Kidney (tissue), 13 donors: ENCODE measurements at regions not wholly inside any gene's neighbourhood (a gene's known extent, or its start where the extent isn't known, plus 50 kb on each side); places are given as distances from the start of the nearest gene placed in this dataset.
A peak's percentile ranks its signal among the peaks of the same experiment; 100 is the strongest.
"Not testable (repeated sequence)": the region's sequence is repeated elsewhere in the genome, so short reads cannot be mapped to it uniquely, and the experiment has no call there.

ENCODE experiments used
- DNase-seq, 5 donors: peaks; one replicate each; pipeline ENCODE4 v3.0.0-alpha.2; 2013 to 2020
- FAIRE-seq: peaks from 2 replicates; lab custom pipeline; 2012; peaks lifted over from hg19 to GRCh38; lab: Jason Lieb, UNC
- H3K27ac ChIP-seq, 2 donors: one replicate each; pipeline ENCODE4 v1.7.0; 2013; ENCODE audit warnings: low read depth in 2 of 2, low read length in 2 of 2, inconsistent platforms in 1 of 2
- H3K27me3 ChIP-seq: one replicate; pipeline ENCODE4 v1.7.1; 2013; ENCODE audit warnings: low read length, inconsistent platforms; ENCODE audit not compliant: control insufficient read depth, insufficient read depth
- H3K36me3 ChIP-seq, 3 donors: one replicate each; pipeline versions ENCODE4 v1.7.0 to v1.7.1; 2013; ENCODE audit warnings: low read length in 3 of 3, control low read depth in 1 of 3, inconsistent platforms in 1 of 3; ENCODE audit not compliant: insufficient read depth in 3 of 3, control insufficient read depth in 2 of 3
- H3K4me1 ChIP-seq, 3 donors: one replicate each; pipeline versions ENCODE4 v1.7.0 to v1.7.1; 2013; ENCODE audit warnings: low read length in 3 of 3, inconsistent platforms in 1 of 3, low read depth in 1 of 3; ENCODE audit not compliant: control insufficient read depth in 2 of 3, insufficient read depth in 2 of 3
- H3K4me3 ChIP-seq, 3 donors: one replicate each; pipeline versions ENCODE4 v1.7.0 to v1.8.1; 2013; ENCODE audit warnings: low read length in 3 of 3, control low read depth in 1 of 3, inconsistent platforms in 1 of 3
- H3K9ac ChIP-seq, 3 donors: one replicate each; pipeline versions ENCODE4 v1.7.0 to v1.7.1; 2013; ENCODE audit warnings: low read length in 3 of 3, control low read depth in 1 of 3, inconsistent platforms in 1 of 3
- H3K9me3 ChIP-seq, 3 donors: one replicate each; pipeline versions ENCODE4 v1.7.0 to v1.7.1; 2013; ENCODE audit warnings: low read length in 3 of 3, control low read depth in 1 of 3, inconsistent platforms in 1 of 3; ENCODE audit not compliant: control insufficient read depth in 2 of 3, insufficient read depth in 1 of 3
- CTCF ChIP-seq: IDR thresholded peaks from 3 replicates; pipeline ENCODE4 v1.5.1; 2012; ENCODE audit warnings: mild to moderate bottlenecking, moderate library complexity, borderline replicate concordance; ENCODE audit not compliant: insufficient read depth; ENCODE audit errors: extremely low read depth
- intact Hi-C: fragments of 100-400 bp; cut with DNase I; formaldehyde crosslinking; loops from one replicate; pipeline ENCODE4 v1.11.1; 2022
- donor health status: control.
- donor health status: control.
- donor health status: control.
- donor health status: control.
- donor health status: control.
- donor health status: DM: yes; HTN: yes; CAD: no.
- donor health status: Normal renal cell carcinoma (clear cell type).

- no peak overlapping the region for H3K27ac ChIP-seq
- no peak for FAIRE-seq
- H3K36me3 ChIP-seq, result no peaks in the 10 kb centered on the region
- H3K9me3 ChIP-seq, result no peaks in the 10 kb centered on the region
- intact Hi-C loops, result no loop called here
- no peak overlapping the region for H3K4me3 ChIP-seq
- no peaks in the 10 kb centered on the region for H3K27me3 ChIP-seq
- no peak overlapping the region for H3K9ac ChIP-seq
- peak in 1 of 5 donors; percentile 76 for DNase-seq
- no peaks in the 10 kb centered on the region for H3K4me1 ChIP-seq
- no peak for TF ChIP-seq CTCF
These were observed 71.6 kb upstream of the ADGRL1 start for GRCh38 chr19:14277608-14278007.

DNA sequence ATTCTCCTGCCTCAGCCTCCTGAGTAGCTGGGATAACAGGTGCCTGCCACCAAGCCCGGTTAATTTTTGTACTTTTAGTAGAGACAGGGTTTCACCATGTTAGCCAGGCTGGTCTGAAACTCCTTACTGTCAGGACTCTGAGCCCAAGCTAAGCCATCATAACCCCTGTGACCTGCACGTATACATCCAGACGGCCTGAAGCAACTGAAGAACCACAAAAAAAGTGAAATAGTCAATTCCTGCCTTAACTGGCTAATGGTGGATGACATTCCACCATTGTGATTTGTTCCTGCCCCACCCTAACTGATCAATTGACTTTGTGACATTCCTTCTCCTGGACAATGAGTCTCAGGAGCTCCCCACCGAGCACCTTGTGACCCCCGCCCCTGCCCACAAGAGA is 69.9 kb upstream of the ADGRL1 start:
- H3K4me3 ChIP-seq, H3K27me3 ChIP-seq, DNase-seq, H3K9ac ChIP-seq, FAIRE-seq, H3K36me3 ChIP-seq, H3K9me3 ChIP-seq, H3K27ac ChIP-seq, intact Hi-C loops, H3K4me1 ChIP-seq: not testable (repeated sequence)

DNA sequence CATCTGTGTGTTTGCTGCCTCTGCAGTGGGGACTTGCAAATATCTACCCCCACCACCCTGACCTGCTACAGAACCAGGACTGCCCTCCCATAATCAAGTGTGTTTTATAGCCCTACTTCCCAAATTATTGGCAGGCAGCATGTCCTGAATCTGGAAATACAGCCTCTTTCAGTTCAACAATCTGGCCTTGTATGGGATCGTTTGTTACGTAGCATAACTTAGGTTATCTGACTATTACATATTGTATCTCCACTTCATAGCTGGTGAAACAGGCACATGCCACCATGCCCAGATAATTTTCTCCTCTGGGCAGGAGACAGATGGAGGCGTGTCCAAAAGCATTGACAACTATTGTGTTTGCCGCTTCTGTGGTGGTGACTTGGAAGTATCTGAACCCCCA is 66.7 kb upstream of the ADGRL1 start:
- Histone ChIP-seq H3K36me3 (no peaks in the 10 kb centered on the region), H3K27me3 (peaks cover 3% of the 10 kb centered on the region), H3K4me1 (no peaks in the 10 kb centered on the region), H3K4me3 (no peak overlapping the region), H3K9ac (no peak overlapping the region), H3K9me3 (no peaks in the 10 kb centered on the region), H3K27ac (no peak overlapping the region)
- FAIRE-seq (no peak), DNase-seq (no peak)
- intact Hi-C loops, result no loop called here
- TF ChIP-seq CTCF, result no peak

DNA sequence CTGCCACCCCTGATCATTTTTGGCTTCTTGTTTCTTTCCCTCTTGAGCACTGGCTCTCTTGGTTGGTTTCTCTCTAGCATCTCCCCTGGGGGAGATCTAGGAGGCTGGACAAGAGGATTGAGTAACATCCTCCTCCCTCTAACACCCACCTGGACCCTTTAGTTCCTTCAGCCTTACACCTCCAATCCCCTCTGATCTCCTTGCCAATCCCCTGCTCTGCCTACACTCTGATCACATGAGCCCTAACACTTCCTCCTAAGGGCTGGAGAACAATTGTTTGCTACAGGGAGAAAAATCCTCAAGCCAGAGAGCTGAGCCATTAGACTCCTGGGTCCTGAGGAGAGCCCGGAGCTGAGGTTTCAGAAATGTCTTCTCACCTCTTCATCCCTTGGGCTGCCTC is 65.9 kb upstream of the ADGRL1 start:
- no peaks in the 10 kb centered on the region for H3K4me1 ChIP-seq
- no peaks in the 10 kb centered on the region for H3K36me3 ChIP-seq
- no peak overlapping the region for H3K9ac ChIP-seq
- intact Hi-C loops, result no loop called here
- no peak overlapping the region for H3K4me3 ChIP-seq
- TF ChIP-seq CTCF, result no peak
- DNase-seq, result no peak
- peaks cover 3% of the 10 kb centered on the region for H3K27me3 ChIP-seq
- H3K27ac ChIP-seq, result no peak overlapping the region
- no peak for FAIRE-seq
- no peaks in the 10 kb centered on the region for H3K9me3 ChIP-seq

- DNase-seq, FAIRE-seq, H3K36me3 ChIP-seq, H3K27me3 ChIP-seq, H3K27ac ChIP-seq, intact Hi-C loops, H3K4me1 ChIP-seq, H3K4me3 ChIP-seq, H3K9me3 ChIP-seq, H3K9ac ChIP-seq: not testable (repeated sequence)
These were observed 64.6 kb upstream of the ADGRL1 start for GRCh38 chr19:14270557-14270956.
